ENCODE measurements at regions not wholly inside any gene's neighbourhood (a gene's known extent, or its start where the extent isn't known, plus 50 kb on each side); places are given as distances from the start of the nearest gene placed in this dataset.
A peak's percentile ranks its signal among the peaks of the same experiment; 100 is the strongest.

DNA sequence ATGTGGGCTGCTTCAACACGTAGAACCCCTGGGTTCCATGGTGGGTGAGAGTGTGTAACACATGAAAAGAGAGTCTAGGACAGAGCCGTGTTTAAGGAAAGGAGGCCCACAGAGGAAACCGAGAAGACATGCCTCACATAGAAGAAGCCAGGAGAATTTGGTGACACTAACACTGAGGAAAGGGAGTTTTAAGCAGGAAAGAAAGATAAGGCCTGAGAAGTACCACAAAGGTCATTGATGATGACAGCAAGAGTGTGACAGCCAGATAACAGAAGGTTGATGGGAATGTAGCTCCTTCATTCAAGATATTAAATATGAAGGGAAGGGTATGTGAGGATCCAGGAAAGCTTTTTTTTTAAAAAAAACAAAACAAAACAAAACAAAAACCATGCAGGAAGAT is 72.4 kb upstream of the SPRY4 start:
- Histone ChIP-seq H3K9me3 (ENCODE audit: severe bottlenecking) (peaks cover 8% of the 10 kb centered on the region), H3K27me3 (ENCODE audit: insufficient read depth, low read depth, severe bottlenecking) (no peaks in the 10 kb centered on the region), H3K27ac (no peak overlapping the region), H3K36me3 (no peaks in the 10 kb centered on the region), H3K4me3 (ENCODE audit: low read depth, low read length) (no peak overlapping the region)
- DNase-seq, result no peak
- TF ChIP-seq, protein P1, sequence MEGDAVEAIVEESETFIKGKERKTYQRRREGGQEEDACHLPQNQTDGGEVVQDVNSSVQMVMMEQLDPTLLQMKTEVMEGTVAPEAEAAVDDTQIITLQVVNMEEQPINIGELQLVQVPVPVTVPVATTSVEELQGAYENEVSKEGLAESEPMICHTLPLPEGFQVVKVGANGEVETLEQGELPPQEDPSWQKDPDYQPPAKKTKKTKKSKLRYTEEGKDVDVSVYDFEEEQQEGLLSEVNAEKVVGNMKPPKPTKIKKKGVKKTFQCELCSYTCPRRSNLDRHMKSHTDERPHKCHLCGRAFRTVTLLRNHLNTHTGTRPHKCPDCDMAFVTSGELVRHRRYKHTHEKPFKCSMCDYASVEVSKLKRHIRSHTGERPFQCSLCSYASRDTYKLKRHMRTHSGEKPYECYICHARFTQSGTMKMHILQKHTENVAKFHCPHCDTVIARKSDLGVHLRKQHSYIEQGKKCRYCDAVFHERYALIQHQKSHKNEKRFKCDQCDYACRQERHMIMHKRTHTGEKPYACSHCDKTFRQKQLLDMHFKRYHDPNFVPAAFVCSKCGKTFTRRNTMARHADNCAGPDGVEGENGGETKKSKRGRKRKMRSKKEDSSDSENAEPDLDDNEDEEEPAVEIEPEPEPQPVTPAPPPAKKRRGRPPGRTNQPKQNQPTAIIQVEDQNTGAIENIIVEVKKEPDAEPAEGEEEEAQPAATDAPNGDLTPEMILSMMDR (IDR thresholded peaks at IDR 0.05; ENCODE audit: low read depth, low read length), result no peak

DNA sequence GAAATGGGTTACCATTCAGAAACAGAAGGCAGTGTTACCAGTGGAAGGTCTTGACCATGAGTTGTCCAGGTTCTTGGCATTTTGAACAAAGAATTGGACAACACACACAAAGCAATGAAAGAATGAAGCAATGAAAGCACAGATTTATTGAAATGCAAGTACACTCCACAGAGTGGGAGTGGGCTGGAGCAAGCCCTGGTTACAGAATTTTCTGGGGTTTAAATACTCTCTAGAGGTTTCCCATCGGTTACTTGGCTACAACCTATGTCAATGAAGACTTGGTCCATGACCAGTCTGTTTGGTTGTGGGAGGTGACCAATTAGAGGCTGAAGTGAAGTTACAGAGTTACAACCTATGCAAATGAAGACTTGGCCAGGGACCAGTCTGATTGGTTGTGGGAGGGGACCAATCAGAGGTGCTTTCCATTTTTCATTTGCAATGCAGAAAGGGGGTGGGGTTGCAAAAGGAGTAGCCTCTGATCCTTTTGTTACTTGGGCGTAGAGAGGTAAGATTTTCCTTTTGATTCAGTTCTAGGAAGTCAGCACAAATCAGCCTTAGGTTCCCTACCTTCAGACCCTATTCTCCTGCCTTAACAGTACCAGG is 71.7 kb upstream of the SPRY4 start:
- peaks cover 8% of the 10 kb centered on the region for H3K9me3 ChIP-seq (ENCODE audit: severe bottlenecking)
- H3K36me3 ChIP-seq, result no peaks in the 10 kb centered on the region
- H3K27me3 ChIP-seq (ENCODE audit: insufficient read depth, low read depth, severe bottlenecking), result no peaks in the 10 kb centered on the region
- TF ChIP-seq, protein P1 (IDR thresholded peaks at IDR 0.05; ENCODE audit: low read depth, low read length), result no peak
- DNase-seq, result no peak
- H3K4me3 ChIP-seq (ENCODE audit: low read depth, low read length), result no peak overlapping the region
- H3K27ac ChIP-seq, result no peak overlapping the region

DNA sequence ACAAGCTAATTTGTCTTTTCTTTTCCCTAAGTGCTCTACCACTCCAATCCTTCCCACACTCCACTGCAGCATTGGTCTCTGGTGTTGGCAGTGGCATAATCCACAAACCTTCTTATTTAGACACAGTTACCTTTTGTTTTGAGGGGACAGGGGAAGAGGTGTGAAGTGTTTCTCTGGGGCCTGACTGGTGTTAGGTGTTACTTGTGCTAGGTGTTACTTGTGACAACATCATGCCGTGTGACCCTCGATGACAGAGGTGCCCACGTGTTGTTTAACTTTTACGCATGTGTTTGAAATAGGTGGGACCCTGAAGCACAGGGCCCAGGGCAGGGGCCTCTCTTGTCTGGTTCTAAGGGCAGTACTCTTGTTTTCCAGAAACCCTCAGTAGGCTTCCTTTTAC is 70.5 kb upstream of the SPRY4 start:
- no peak for DNase-seq
- Histone ChIP-seq H3K9me3 (ENCODE audit: severe bottlenecking) (peaks cover 8% of the 10 kb centered on the region), H3K4me3 (ENCODE audit: low read depth, low read length) (no peak overlapping the region), H3K27ac (no peak overlapping the region), H3K27me3 (ENCODE audit: insufficient read depth, low read depth, severe bottlenecking) (no peaks in the 10 kb centered on the region), H3K36me3 (no peaks in the 10 kb centered on the region)
- TF ChIP-seq, protein P1 (IDR thresholded peaks at IDR 0.05; ENCODE audit: low read depth, low read length), result no peak

DNA sequence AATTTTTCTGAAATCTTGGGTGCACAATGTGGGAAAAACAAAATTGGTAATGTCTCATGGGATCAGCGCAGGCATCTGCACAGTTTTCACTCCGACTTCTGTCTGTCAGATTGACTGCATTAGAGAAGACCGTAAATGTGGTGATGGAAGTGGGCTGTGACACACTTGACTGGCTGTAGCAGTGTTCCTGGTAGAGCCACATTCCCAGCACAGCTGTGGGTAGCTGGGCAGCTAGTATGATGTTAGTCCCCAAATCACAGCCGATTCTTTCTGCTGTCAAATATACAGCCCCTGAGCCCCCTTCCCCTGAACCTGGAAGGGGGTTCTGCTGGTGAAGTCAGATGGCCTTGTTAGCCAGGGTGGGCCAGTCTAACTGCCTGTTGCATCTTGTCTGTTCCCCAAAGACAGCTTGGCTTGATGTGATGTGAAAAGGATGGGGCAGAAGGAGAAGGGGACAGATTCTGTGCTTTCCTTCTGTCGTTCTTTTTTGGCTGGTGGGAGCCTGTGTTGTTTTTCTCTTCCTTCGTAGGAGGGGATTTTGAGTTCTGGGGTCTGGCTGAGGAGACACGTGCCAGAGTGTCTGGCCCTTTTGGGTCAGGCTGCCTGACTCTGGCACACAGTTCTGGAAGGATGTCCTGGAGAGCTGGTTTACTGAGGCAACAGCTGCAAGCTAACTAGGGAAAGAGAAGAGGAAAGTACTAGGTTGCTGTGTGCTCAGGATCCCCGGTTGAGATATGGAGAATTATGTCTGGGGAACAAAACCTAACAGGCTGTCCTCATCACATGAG is 66.4 kb upstream of the SPRY4 start:
- peaks cover 4% of the 10 kb centered on the region for H3K9me3 ChIP-seq (ENCODE audit: severe bottlenecking)
- TF ChIP-seq, protein P1 (IDR thresholded peaks at IDR 0.05; ENCODE audit: low read depth, low read length), result no peak
- H3K27ac ChIP-seq, result no peak overlapping the region
- H3K4me3 ChIP-seq (ENCODE audit: low read depth, low read length), result no peak overlapping the region
- DNase-seq, result no peak
- H3K27me3 ChIP-seq (ENCODE audit: insufficient read depth, low read depth, severe bottlenecking), result no peaks in the 10 kb centered on the region
- no peaks in the 10 kb centered on the region for H3K36me3 ChIP-seq

DNA sequence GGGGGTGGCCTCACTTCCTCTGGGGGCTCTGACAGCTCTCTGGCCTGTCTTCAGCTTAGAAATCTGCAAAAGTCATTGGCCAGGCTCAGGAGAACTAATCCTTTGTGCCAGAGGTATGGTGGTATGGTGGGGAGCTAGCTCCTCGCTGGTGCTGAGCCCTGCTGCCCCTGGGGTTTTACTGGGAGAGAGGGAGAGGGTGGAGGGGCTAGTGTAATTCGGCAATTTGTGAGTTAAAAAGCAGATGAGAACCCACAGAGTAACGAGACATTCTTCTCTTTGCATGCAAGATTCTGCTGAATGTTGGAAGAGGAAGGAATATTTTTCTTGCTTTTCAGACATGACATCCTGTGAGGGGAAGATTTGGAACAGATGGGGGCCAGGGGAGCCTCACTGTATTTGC is 65.5 kb upstream of the SPRY4 start:
- DNase-seq, result no peak
- TF ChIP-seq, protein P1 (IDR thresholded peaks at IDR 0.05; ENCODE audit: low read depth, low read length), result no peak
- peak overlapping the region; percentile 57; the same call in 1 of the 2 replicates for H3K27ac ChIP-seq

More for the DNA sequence above, 65.5 kb upstream of the SPRY4 start:
- H3K9me3 ChIP-seq (ENCODE audit: severe bottlenecking), result no peaks in the 10 kb centered on the region
- no peak overlapping the region for H3K4me3 ChIP-seq (ENCODE audit: low read depth, low read length)
- no peaks in the 10 kb centered on the region for H3K36me3 ChIP-seq
- no peaks in the 10 kb centered on the region for H3K27me3 ChIP-seq (ENCODE audit: insufficient read depth, low read depth, severe bottlenecking)
